NCI-H446 treated with DMSO at 0.1 percent for 48 hours (cell line): ENCODE measurements at regions not wholly inside any gene's neighbourhood (a gene's known extent, or its start where the extent isn't known, plus 50 kb on each side); places are given as distances from the start of the nearest gene placed in this dataset.
A peak's percentile ranks its signal among the peaks of the same experiment; 100 is the strongest.
"Not testable (repeated sequence)": the region's sequence is repeated elsewhere in the genome, so short reads cannot be mapped to it uniquely, and the experiment has no call there.

Experiments used
- DNase-seq: peaks from one replicate; lab custom pipeline; 2025; lab: John Stamatoyannopoulos, UW

DNA sequence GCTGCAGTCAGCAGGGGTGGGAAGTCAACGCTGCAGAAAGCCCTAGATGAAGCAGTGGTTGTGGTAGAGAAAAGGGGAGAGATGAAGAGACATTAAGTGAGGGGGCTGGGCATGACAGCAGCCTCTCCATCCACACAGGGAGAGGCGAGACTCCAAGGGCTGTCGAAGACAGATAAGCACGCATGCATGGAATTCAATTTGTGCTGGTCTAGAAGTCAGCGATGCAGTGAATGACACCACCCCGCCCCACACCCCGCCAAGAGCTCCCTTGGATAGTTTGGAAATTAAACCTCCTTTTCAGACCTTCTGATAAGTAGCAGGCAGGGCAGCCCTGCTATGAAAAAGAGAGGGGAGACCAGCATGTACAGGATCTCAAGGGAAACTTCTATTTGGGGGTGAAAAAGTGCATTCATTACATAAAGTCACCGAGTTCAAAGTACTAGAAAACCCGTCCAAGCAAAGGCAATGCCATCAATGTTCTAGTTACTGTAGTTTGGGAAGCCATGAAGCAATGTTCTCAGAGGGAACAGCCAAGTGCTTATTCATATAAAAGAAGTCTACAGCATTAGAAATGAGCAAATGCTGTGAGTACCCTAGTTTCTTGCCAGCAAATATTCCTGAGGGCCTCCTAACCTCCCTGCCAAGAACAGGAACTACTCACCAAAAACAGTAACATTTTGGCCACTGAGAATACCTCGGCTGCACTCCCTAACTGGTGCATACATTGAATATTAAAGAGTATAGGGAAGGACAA, 152.3 kb upstream of the ANXA10 start:
- peak; percentile 56 for DNase-seq

DNA sequence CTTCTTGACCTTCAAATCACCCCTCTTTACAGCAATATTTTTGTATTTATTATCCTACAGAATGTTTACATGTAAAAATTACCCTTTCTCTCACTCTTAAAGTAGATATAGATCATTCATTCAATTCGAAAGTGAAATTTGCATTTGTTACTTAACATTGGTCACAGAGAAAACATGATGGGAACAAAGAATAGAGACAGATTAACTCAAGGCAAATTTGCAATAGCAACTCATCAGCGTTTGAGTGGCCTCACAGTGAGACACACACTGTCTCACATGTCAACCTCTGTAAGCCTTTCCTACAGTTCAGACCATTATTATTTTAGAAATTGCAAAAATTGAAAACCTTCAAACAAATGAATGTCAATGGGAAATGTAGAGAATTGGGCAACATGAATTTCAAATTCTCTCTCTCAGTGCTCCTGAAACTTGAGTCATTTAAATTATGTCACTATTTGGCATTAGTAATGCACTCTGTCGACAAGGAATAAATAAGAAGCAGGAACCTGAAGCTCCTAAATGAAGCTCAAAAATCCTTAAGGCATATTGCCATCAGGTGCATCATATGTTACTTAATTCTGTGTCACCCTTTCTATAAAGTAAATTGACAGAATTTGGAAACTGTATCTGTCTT, 148.3 kb upstream of the ANXA10 start:
- DNase-seq: no peak

DNA sequence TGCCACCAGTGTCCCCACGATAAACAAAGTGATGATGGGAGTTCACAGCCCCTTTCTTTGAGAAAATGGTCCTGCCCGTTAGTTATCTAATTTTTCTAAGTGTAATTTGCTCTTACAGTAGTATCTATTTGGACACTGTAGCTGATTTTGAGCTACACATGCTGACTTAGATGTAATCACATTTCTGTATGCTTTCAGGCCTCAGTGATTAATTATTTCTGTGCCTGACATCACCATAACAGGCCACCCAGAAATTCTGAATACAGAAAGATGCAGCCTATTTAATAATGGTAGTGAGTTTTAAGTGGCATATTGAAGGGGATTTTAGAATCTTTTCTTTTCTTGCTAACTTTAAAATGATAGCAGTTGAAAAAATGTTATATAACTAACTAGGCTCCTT, 147.6 kb upstream of the ANXA10 start:
- no peak for DNase-seq

DNA sequence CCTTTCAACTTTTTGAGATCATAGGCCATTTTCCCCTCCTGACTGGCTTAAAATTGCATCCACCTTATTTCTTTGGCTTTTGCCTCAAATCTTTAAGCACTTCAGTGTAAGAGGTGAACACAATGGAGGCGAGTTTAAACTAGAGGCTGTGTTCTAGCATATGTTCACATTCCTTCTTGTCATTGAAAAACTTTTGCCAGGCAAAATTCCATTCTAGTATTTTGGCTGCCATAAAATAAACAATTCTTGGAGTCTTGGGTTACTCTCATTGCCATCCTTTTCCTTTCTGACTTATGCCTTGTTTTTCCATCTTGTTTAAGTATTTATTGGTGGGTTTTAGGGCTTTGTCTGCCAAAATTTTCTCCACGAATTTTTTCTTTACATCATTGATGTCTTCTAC, 137.3 kb upstream of the ANXA10 start:
- peak; percentile 26 for DNase-seq

DNA sequence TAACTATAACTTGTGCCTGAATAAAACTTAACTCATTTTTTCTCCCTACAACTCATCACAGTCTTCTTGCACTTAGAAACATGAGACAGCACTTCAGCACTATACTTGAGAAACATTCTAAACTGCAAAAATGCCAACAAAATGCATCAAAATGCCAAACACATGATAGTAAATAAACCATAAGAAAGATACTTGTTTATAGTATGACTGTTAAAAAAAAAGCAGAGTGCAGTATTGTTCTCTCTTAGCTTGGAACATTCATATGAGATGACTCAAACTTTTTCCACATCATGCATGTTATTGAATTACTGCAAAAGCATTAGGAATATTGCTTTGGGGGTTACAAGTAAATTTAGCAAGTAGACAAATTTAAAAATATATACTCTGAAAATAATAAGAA, 135.7 kb upstream of the ANXA10 start:
- DNase-seq: no peak

DNA sequence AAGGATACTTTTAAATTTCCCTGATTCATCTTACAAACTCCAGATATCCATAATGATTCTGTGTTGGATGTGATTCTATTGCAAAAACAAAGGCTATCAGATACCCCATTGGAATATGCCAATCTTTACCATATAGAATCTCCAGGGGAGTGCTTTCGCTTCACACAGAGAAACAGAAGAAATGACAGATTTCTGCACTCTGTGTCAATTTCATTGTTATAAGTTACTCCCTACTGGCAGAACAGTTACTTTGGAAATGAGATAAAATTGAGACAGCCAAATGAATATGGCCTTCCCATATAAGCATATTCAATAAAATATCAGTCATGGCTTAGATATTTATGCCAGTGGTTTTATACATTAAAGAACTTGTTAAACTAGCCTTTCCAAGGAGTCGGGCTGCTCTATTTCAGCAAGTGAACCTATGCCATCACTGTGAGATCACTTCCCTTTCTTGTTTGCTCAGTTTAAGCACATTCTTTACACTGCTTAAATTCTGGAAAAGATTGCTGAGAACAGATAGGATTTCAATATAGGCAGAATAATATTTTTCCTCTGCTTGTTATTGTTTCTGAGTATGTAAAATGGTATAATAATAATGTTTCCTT, 127.5 kb upstream of the ANXA10 start:
- DNase-seq: no peak

DNA sequence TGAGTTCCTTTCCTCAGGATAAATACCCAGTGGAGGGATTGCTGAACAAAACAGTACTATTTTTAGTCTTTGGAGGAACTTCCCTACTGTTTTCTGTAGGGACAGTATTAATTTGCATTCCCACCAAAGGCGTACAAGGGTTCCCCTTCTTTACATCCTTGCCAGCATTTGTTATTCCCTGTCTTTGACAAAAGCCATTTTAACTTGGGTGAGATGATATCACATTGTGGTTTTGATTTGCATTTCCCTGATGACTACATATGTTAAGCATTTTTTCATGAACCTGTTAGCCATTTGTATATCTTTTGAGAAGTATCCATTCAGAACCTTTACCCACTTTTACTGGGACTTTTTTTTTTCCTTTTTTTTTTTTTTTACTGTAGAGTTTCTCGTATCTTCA, 126.2 kb upstream of the ANXA10 start:
- DNase-seq: no peak

DNA sequence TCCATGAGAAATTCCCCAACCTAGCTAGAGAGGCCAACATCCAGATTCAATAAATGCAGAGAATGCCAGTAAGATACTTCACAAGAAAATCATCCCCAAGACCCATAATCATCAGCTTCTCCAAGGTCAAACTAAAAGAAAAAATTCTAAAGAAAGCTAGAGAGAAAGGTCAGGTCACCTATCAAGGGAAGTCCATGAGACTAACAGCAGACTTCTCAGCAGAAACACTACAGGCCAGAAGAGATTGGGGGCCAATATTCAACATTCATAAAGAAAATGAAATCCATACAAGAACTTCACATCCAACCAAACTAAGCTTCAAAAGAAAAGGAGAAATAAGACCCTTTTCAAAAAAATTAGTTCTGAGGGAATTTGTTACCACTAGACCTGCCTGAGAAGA, 118.8 kb upstream of the ANXA10 start:
- no peak for DNase-seq

DNA sequence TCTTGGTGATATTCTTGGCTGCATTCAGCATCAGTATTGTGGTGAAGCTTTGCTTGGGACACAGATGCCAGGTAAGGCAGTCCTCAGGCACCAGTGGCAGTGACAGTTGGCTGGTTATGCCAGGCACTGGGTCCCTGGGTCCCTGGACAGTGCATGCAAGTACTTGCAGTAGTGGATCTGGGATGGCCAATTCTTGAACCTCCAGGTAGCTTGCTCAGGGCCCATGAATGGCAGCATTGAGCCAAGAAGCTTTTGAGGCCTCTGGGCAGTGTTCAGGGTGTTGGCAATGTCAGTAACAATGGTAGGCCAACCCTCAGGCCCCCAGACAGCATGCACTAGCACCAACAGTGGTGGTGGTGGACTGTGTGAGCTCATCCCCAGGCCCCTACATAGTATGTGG, 106.8 kb upstream of the ANXA10 start:
- DNase-seq: no peak

DNA sequence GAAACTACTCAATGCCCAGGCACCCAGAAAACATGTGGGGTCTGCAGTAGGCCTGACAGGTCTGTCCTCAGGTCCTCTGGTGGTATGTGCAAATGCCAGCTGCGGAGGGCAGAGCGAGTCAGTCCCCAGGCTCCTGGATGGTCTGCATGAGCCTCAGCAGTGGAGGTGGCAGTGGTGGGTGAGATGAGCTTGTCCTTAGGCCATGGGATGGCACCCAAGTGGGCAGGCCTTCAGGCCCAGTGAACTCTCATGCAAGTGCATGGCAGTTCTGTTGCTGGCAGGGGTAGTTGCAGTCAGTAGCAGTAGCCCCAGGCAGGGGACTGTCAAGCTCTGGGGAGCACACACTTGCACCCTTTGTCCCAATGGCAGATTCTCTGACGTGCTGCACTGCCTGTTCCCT, 106.3 kb upstream of the ANXA10 start:
- DNase-seq: no peak

DNA sequence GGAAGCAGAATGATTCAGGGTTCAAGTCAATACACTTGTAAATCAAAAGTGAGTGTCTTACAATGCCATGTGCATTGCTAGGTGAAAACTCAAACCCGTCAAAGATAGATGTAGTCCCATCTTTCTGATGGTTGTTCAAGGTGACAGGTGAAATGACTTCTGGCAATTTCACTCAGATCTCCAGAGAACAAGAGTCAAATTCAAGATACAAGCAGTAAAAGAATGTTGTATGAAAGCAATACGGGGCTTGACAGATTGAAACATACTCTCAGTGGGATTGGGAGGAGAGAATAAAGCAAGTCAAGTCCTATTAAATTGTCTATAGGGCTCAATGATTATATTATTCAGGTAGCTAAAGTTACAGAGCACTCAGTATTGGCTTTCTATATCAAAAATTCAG, 105.1 kb upstream of the ANXA10 start:
- no peak for DNase-seq

DNA sequence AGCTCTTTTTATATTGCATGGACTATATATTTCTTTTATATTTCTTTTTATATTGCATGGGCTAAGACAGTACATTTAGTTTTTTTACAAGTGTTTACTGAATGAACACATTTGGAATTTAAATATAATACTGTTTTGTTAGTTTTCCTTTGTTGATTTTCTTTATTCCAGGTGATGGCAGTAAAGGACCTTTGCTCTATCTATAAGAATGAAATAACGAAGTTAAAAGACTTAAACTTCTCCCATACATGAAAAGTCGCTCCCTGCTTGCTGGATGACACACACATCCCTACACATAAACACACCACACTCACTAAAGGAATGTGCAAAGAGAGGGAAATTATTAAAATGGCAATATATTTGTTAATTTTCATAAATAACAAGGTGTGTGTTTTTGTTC, 102.5 kb upstream of the ANXA10 start:
- no peak for DNase-seq

DNA sequence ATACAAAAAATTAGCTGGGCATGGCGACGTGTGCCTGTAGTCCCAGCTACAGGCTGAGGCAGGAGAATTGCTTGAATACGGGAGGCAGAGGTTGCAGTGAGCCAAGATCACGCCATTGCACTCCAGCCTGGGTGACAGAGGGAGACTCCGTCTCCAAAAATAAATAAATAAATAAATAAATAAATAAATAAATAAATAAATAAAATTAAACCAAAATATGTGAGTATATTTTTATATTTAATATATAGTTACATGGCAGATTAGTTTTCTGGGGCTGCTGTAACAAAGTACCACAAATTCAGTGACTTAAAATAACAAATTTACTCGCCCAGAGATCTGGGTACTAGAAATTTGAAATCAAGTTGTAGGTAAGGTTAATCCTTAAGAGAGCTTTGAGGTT, 84.2 kb upstream of the ANXA10 start:
- not testable (repeated sequence) for DNase-seq

DNA sequence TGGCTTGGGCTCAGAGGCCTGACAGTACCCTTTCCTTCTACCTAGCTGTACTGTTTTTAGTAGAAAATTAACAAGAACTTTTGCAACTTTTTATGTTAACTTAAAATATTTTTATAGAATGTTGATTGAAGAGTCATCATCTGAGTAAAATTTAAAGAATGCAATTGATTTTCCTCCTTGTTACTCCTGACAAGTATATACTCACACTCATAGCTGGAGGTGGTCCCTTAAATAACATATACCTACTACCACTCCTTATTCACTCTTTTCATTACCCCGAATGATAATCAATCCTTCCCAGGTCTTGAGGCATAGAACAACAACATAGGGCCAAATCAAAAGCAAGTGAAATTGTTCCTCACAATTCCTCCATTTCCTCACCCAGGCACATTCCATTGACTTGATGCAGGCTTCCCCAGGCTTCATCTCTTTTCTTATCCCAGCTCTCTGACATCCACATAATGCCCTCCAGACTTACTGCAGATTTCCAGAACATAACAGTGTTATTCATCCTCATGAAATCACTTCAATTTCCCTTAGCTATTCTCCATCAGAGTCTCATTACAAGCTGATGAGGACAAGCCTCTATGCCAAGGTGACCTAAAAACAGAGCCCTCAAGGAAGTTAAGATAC, 73.2 kb upstream of the ANXA10 start:
- DNase-seq: no peak

DNA sequence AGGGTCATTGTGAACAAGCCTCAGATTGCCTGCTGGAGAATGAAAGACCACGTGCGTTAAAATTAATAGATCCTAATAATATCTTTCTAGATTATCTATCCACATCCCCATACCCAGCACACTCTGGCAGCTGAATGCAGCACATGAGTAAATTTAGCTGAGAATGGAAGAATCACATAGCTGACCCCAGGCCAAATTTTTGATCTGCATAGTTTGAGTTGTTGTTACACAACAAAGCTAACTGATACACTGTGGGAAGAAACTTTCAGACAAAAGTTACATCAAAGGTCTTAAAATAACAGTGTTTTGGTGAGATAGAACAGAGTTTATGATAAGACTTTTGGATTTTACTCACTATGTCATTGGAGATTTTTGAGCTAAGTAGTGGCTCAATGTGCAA, 72.4 kb upstream of the ANXA10 start:
- DNase-seq: no peak

DNA sequence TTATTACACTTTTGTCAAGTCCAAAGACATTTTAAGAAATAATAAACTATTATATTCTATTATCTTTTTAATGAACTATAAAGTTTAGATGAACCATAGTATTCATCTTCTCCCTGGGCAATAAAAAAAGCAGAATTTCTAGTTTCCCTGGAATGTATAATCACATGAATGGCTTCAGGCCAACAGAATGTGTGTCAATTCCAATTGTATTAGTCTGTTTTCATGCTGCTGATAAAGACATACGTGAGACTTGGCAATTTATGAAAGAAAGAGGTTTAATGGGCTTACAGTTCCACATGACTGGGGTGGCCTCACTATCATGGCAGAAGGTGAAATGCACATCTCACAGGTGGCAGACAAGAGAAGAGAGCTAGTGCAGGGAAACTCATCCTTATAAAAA, 70.7 kb upstream of the ANXA10 start:
- no peak for DNase-seq

DNA sequence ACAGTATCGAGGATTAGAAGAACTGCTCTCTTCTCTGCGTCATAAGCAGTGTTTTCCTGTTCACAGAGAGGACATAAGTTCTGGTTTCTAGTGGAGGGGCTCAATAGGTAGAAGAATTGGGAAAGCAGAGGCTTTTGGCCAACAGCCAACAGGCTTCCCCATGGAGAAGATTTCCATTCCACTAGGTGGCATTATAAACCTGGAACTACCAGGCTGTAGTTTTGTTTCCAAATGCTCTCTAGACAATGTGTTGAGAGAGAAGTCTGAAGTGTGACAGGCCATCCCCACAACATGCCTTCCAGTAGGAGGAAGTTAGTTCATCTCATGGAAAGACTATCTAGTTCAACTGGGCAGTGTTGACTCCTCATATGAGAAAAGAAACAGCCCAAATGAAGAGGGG, 63.8 kb upstream of the ANXA10 start:
- DNase-seq: no peak

DNA sequence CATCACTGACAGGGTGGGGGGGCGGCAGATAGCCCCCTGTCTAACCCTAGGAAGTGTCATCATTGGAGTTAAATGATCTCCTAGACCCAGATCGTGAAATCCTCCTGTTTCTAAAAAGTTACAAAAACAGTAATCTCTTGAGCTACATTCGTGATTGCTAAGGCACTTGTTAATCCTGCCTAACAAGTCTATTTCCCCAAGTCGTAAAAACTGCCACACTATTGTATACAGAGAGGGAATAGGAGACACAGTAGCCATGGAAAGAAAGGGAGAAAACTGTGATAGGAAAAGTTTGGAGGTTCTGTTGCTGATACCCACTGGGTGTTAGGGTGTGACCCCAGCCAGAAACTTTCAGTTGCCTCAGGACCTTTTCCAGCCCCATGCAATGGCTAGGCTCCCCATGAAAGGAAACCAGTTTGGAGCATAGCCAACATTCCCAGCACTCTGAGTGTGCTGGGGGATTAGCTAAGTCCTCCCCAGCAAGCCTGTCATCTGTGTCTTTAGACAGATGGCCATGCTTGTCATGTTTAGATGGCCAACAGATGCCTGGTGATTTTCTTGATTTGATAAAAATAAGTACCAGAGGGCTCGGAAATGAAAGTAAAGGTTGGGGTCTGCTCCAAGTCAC, 63.3 kb upstream of the ANXA10 start:
- DNase-seq: no peak

DNA sequence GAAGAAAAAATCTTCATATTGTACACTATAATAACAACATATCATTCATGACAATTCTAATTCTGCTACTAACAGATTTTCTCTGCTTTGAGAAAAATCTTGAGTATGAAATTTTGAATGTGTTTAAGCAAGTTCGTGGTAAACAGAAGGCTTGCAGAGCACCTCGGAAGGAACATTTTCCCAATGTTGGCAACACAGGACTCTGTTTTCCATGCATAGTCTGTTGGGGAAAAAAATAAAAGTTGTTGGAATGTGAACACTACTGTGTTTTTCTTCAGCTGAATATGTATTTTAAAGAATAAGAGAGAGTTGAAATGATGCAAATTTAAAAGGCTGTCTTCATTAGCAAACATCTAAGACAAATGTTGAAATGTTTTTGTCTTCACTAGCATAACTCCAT, 54.7 kb upstream of the ANXA10 start:
- DNase-seq: no peak

DNA sequence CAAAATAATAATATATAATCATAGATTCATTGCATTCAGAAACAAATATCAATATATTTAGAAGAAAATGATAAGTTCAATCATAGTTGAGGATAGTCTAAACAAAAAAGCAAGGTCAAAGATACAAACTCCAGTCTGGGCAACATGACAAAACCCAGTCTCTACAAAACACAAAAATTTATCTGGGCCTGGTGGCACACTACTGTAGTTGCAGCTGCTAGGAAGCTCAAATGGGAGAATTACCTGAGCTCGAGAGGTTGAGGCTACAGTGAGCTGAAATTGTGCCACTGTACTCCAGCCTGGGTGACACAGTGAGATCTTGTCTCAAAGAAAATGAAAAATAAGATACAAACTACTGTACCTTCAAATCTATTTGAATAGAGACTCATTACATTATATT, 52.7 kb upstream of the ANXA10 start:
- no peak for DNase-seq
